Trophoblast cell (in vitro differentiated cells and primary cell): ENCODE measurements at regions not wholly inside any gene's neighbourhood (a gene's known extent, or its start where the extent isn't known, plus 50 kb on each side); places are given as distances from the start of the nearest gene placed in this dataset.
A peak's percentile ranks its signal among the peaks of the same experiment; 100 is the strongest.

ENCODE experiments used
- DNase-seq, 2 donors: peaks; one replicate each; pipeline ENCODE4 v3.0.0-alpha.2; 2016
- H2AFZ ChIP-seq: 2 replicates; pipeline ENCODE4 v1.6.1; 2013; ENCODE audit warnings: low read length, moderate library complexity, mild to moderate bottlenecking; ENCODE audit not compliant: insufficient read depth, poor library complexity
- H2AK5ac ChIP-seq: 2 replicates; pipeline ENCODE4 v1.6.1; 2013; ENCODE audit warnings: mild to moderate bottlenecking, low read length
- H2BK120ac ChIP-seq: 2 replicates; pipeline ENCODE4 v1.6.1; 2013; ENCODE audit warnings: low read length, mild to moderate bottlenecking, moderate library complexity; ENCODE audit not compliant: insufficient read depth, poor library complexity
- H2BK12ac ChIP-seq: 2 replicates; pipeline ENCODE4 v1.6.1; 2013; ENCODE audit warnings: mild to moderate bottlenecking, low read length, moderate library complexity
- H2BK5ac ChIP-seq: 2 replicates; pipeline ENCODE4 v1.6.1; 2013; ENCODE audit warnings: low read length, low read depth, moderate library complexity, mild to moderate bottlenecking; ENCODE audit not compliant: poor library complexity
- H3K14ac ChIP-seq: 2 replicates; pipeline ENCODE4 v1.6.1; 2013; ENCODE audit warnings: mild to moderate bottlenecking, low read length
- H3K18ac ChIP-seq: 2 replicates; pipeline ENCODE4 v1.6.1; 2013; ENCODE audit warnings: mild to moderate bottlenecking, low read length
- H3K23ac ChIP-seq: 2 replicates; pipeline ENCODE4 v1.6.1; 2013; ENCODE audit warnings: low read length
- H3K27ac ChIP-seq: 2 replicates; pipeline ENCODE4 v1.5.1; 2013; ENCODE audit warnings: low read depth, mild to moderate bottlenecking, inconsistent platforms, low read length, moderate library complexity
- H3K27me3 ChIP-seq: 2 replicates; pipeline ENCODE4 v1.6.1; 2013; ENCODE audit warnings: inconsistent platforms, mild to moderate bottlenecking, low read length, moderate library complexity; ENCODE audit not compliant: insufficient read depth
- H3K36me3 ChIP-seq, 2 experiments: 1 replicate in 1 of 2; 2 replicates in 1 of 2; pipeline ENCODE4 v1.6.1; 2013; ENCODE audit warnings: low read length in 2 of 2, mild to moderate bottlenecking in 2 of 2, moderate library complexity in 1 of 2; ENCODE audit not compliant: insufficient read depth in 2 of 2, control insufficient read depth in 1 of 2
- H3K4ac ChIP-seq: 2 replicates; pipeline ENCODE4 v1.6.1; 2013; ENCODE audit warnings: low read depth, mild to moderate bottlenecking, low read length, moderate library complexity
- H3K4me1 ChIP-seq, 2 experiments: 1 replicate in 1 of 2; 2 replicates in 1 of 2; pipeline ENCODE4 v1.6.1; 2013; ENCODE audit warnings: low read length in 2 of 2, mild to moderate bottlenecking in 2 of 2, moderate library complexity in 1 of 2; ENCODE audit not compliant: insufficient read depth in 2 of 2, control insufficient read depth in 1 of 2
- H3K4me2 ChIP-seq: 2 replicates; pipeline ENCODE4 v1.6.1; 2013; ENCODE audit warnings: inconsistent platforms, mild to moderate bottlenecking, low read length, moderate library complexity
- H3K4me3 ChIP-seq: 2 replicates; pipeline ENCODE4 v1.5.1; 2013; ENCODE audit warnings: mild to moderate bottlenecking, low read depth, low read length, inconsistent platforms
- H3K79me1 ChIP-seq: one replicate; pipeline ENCODE4 v1.6.1; 2013; ENCODE audit warnings: low read length
- H3K79me2 ChIP-seq: 2 replicates; pipeline ENCODE4 v1.6.1; 2013; ENCODE audit warnings: low read length, mild to moderate bottlenecking; ENCODE audit not compliant: control insufficient read depth, insufficient read depth, poor library complexity
- H3K9ac ChIP-seq: 2 replicates; pipeline ENCODE4 v1.6.1; 2013; ENCODE audit warnings: mild to moderate bottlenecking, low read length
- H3K9me3 ChIP-seq: 2 replicates; pipeline ENCODE4 v1.6.1; 2013; ENCODE audit warnings: low read depth, mild to moderate bottlenecking, control low read depth, inconsistent platforms, low read length; ENCODE audit not compliant: insufficient read depth
- H4K12ac ChIP-seq: 2 replicates; pipeline ENCODE4 v1.6.1; 2013; ENCODE audit warnings: low read depth, mild to moderate bottlenecking, low read length, moderate library complexity
- H4K8ac ChIP-seq: 2 replicates; pipeline ENCODE4 v1.6.1; 2013; ENCODE audit warnings: low read depth, mild to moderate bottlenecking, low read length, moderate library complexity
- H4K91ac ChIP-seq: one replicate; pipeline ENCODE4 v1.6.1; 2013; ENCODE audit warnings: low read depth, mild to moderate bottlenecking, low read length, moderate library complexity
- WGBS: extraction: QIAGEN DNeasy Blood & Tissue Kit; methylation state at CpG from one replicate; pipeline ENCODE4 v1.1.7; 2013; ENCODE audit warnings: missing lambda C conversion rate; ENCODE audit not compliant: insufficient read length, insufficient coverage; ENCODE audit errors: extremely low coverage; 5-methylcytosine and 5-hydroxymethylcytosine counted together

DNA sequence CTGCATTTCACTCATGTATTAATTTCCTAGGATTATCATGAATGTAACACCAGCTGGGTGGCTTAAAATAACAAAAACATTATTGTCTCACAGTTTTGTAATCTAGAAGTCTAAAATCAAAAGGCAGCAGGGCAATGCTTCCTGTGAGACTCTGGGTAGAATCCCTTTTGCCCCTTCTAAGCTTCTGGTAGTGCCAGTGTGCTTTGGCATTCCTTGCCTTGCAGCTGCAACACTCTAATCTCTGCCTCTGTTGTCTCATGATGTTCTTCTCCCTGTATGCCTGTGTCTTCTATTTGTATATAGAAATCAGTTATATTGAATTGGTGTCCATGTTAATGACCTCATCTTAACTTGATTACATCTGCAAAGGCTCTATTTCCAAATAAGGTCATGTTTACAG is 1117.3 kb downstream of the PCDH18 start:
- H3K23ac ChIP-seq: no peak overlapping the region
- H2AFZ ChIP-seq: no peak overlapping the region
- H3K18ac ChIP-seq: no peak overlapping the region
- H2BK5ac ChIP-seq: no peak overlapping the region
- no peaks in the 10 kb centered on the region for H3K27me3 ChIP-seq
- no peaks in the 10 kb centered on the region for H3K36me3 ChIP-seq
- H3K79me2 ChIP-seq: no peaks in the 10 kb centered on the region
- H4K91ac ChIP-seq: no peak overlapping the region
- no peaks in the 10 kb centered on the region for H3K9me3 ChIP-seq
- H3K9ac ChIP-seq: no peak overlapping the region
- no peak overlapping the region for H3K14ac ChIP-seq
- no peaks in the 10 kb centered on the region for H3K4me1 ChIP-seq
- no peak overlapping the region for H3K27ac ChIP-seq
- no peak overlapping the region for H3K4me2 ChIP-seq
- H2AK5ac ChIP-seq: no peak overlapping the region
- H2BK120ac ChIP-seq: no peak overlapping the region
- no peak overlapping the region for H4K12ac ChIP-seq
- H3K79me1 ChIP-seq: no peaks in the 10 kb centered on the region
- H2BK12ac ChIP-seq: no peak overlapping the region
- H3K4me3 ChIP-seq: no peak overlapping the region
- no peak overlapping the region for H3K4ac ChIP-seq
- no peak overlapping the region for H4K8ac ChIP-seq
- no peak for DNase-seq

DNA sequence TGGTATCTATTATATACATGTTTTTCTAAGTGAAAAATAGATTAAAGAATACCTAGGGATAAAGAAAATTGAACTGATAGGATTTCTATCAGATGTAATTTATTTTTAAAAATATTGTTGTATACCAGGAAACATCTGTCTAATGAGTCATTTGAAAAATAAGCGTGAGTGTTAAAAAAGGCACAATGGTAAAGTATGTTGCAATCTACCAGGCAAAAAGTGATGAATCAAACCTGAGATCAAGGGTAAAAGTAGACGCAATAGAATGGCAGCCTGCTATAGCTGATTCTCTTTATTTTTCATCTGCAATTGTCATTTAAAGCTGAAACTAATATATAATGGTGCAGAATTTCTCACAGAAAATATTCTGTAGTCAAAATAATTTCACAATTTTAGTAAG is 1119.6 kb downstream of the PCDH18 start:
- Histone ChIP-seq H4K8ac (no peak overlapping the region), H2BK120ac (no peak overlapping the region), H3K9me3 (no peaks in the 10 kb centered on the region), H3K4me3 (no peak overlapping the region), H3K4me2 (no peak overlapping the region), H3K18ac (no peak overlapping the region), H3K23ac (no peak overlapping the region), H3K36me3 (no peaks in the 10 kb centered on the region), H2BK12ac (no peak overlapping the region), H2AFZ (no peak overlapping the region), H3K14ac (no peak overlapping the region), H3K4me1 (no peaks in the 10 kb centered on the region), H3K79me2 (no peaks in the 10 kb centered on the region), H3K9ac (no peak overlapping the region), H4K91ac (no peak overlapping the region), H2BK5ac (no peak overlapping the region), H4K12ac (no peak overlapping the region), H3K4ac (no peak overlapping the region), H3K27me3 (no peaks in the 10 kb centered on the region), H2AK5ac (no peak overlapping the region), H3K27ac (no peak overlapping the region), H3K79me1 (no peaks in the 10 kb centered on the region)
- peak in 1 of 2 donors; percentile 19 for DNase-seq
- no CpG with 5 or more reads among the region's 2 CpGs for WGBS

DNA sequence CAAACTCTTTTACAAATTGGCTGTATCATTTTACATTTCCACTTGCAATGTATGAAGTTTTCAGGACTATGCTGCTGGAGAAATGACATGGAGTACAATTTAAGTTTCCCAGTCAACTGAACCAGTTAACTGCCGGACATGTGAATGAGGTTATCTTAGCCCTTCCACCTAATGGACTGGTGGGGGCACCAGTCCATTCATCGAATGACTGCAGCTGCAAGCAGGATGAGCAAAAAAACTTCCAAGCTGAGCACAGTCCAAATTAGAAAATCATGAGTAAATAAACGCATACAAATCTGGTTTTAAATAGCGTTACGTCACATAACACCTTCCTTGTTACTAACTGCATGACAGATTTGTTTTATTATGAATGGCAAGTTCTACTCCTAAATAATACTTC is 1131.5 kb downstream of the PCDH18 start:
- DNase-seq: no peak
- Histone ChIP-seq H2BK5ac (no peak overlapping the region), H3K14ac (no peak overlapping the region), H3K9me3 (no peaks in the 10 kb centered on the region), H3K27ac (no peak overlapping the region), H2BK120ac (no peak overlapping the region), H3K4me3 (no peak overlapping the region), H3K9ac (no peak overlapping the region), H3K79me2 (no peaks in the 10 kb centered on the region), H3K36me3 (no peaks in the 10 kb centered on the region), H3K27me3 (no peaks in the 10 kb centered on the region), H2AFZ (no peak overlapping the region), H3K4ac (no peak overlapping the region), H4K91ac (no peak overlapping the region), H3K18ac (no peak overlapping the region), H4K12ac (no peak overlapping the region), H3K79me1 (no peaks in the 10 kb centered on the region), H4K8ac (no peak overlapping the region), H3K4me2 (no peak overlapping the region), H2AK5ac (no peak overlapping the region), H3K23ac (no peak overlapping the region), H2BK12ac (no peak overlapping the region), H3K4me1 (no peaks in the 10 kb centered on the region)
- WGBS: no CpG with 5 or more reads among the region's 5 CpGs

DNA sequence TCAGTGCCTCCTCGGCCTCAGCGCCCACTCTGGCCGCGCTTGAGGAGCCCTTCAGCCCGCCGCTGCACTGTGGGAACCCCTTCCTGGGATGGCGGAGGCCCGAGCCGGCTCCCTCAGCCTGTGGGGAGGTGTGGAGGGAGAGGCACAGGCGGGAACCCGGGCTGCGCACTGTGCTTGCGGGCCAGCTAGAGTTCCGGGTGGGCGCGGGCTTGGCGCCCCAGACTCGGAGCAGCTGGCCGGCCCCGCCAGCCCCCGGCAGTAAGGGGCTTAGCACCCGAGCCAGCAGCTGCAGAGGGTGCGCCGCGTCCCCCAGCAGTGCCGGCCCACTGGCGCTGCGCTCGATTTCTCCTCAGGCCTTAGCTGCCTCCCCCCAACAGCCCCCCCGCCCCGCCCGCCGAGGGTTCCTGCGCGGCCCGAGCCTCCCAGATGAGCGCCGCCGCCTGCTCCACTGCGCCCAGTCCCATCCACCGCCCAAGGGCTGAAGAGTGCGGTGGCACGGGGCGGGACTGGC is 1137.0 kb downstream of the PCDH18 start:
- H3K27me3 ChIP-seq: no peaks in the 10 kb centered on the region
- no peak for DNase-seq
- H3K4me2 ChIP-seq: no peak overlapping the region
- no peak overlapping the region for H2AFZ ChIP-seq
- H2BK5ac ChIP-seq: no peak overlapping the region
- no peak overlapping the region for H2BK12ac ChIP-seq
- no peaks in the 10 kb centered on the region for H3K79me2 ChIP-seq
- no peaks in the 10 kb centered on the region for H3K79me1 ChIP-seq
- no peak overlapping the region for H4K8ac ChIP-seq
- no peak overlapping the region for H3K23ac ChIP-seq
- no peak overlapping the region for H3K14ac ChIP-seq
- no peak overlapping the region for H2BK120ac ChIP-seq
- H3K18ac ChIP-seq: no peak overlapping the region
- no peaks in the 10 kb centered on the region for H3K9me3 ChIP-seq
- WGBS: no CpG with 5 or more reads among the region's 44 CpGs
- no peak overlapping the region for H4K12ac ChIP-seq
- no peak overlapping the region for H3K4me3 ChIP-seq
- H3K36me3 ChIP-seq: no peaks in the 10 kb centered on the region
- H3K4me1 ChIP-seq: no peaks in the 10 kb centered on the region
- no peak overlapping the region for H3K27ac ChIP-seq
- H2AK5ac ChIP-seq: no peak overlapping the region
- H3K9ac ChIP-seq: no peak overlapping the region
- H3K4ac ChIP-seq: no peak overlapping the region
- H4K91ac ChIP-seq: no peak overlapping the region
